DND-41 (cell line): ENCODE measurements at regions not wholly inside any gene's neighbourhood (a gene's known extent, or its start where the extent isn't known, plus 50 kb on each side); places are given as distances from the start of the nearest gene placed in this dataset.
"Not testable (repeated sequence)": the region's sequence is repeated elsewhere in the genome, so short reads cannot be mapped to it uniquely, and the experiment has no call there.

Experiments used
- ATAC-seq: fragments of 200-7000 bp; cut with Tn5 transposase; 3 replicates; pipeline ENCODE4 v1.9.1; 2021; ENCODE audit warnings: low read depth; ENCODE audit not compliant: insufficient read depth
- DNase-seq: peaks from one replicate; pipeline ENCODE4 v3.0.0-alpha.2; 2020
- H2AFZ ChIP-seq: 2 replicates; pipeline ENCODE4 v1.6.0; 2012; ENCODE audit warnings: low read depth, low read length
- H3K27ac ChIP-seq: 2 replicates; pipeline ENCODE4 v1.5.1; 2012; ENCODE audit warnings: low read length, inconsistent platforms
- H3K27me3 ChIP-seq: fragments of 200-600 bp; sonication (generic); 2 replicates; pipeline ENCODE4 v1.6.0; 2012; ENCODE audit warnings: low read length, mild to moderate bottlenecking, inconsistent platforms; ENCODE audit not compliant: insufficient read depth, poor library complexity
- H3K36me3 ChIP-seq: 2 replicates; pipeline ENCODE4 v1.5.1; 2012; ENCODE audit warnings: low read length, inconsistent platforms; ENCODE audit not compliant: insufficient read depth
- H3K4me1 ChIP-seq: 2 replicates; pipeline ENCODE4 v1.5.1; 2012; ENCODE audit warnings: mild to moderate bottlenecking, low read length; ENCODE audit not compliant: insufficient read depth
- H3K4me2 ChIP-seq: 2 replicates; pipeline ENCODE4 v1.6.0; 2012; ENCODE audit warnings: mild to moderate bottlenecking, moderate library complexity, low read length, inconsistent platforms; ENCODE audit not compliant: insufficient read depth
- H3K4me3 ChIP-seq, 2 experiments: fragments of 200-600 bp in 1 of 2; shearing (Covaris generic) in 1 of 2; 2 replicates each; pipeline ENCODE4 v1.5.1; 2012 to 2016; ENCODE audit warnings: inconsistent platforms in 2 of 2, low read length in 2 of 2, mild to moderate bottlenecking in 2 of 2, low read depth in 1 of 2, moderate library complexity in 1 of 2
- H3K79me2 ChIP-seq: 2 replicates; pipeline ENCODE4 v1.6.0; 2012; ENCODE audit warnings: low read length, inconsistent platforms; ENCODE audit not compliant: insufficient read depth
- H3K9ac ChIP-seq: 2 replicates; pipeline ENCODE4 v1.6.0; 2012; ENCODE audit warnings: low read depth, mild to moderate bottlenecking, inconsistent platforms, low read length, moderate library complexity
- H3K9me3 ChIP-seq: 2 replicates; pipeline ENCODE4 v1.5.1; 2012; ENCODE audit warnings: low read length, moderate library complexity, mild to moderate bottlenecking, inconsistent platforms; ENCODE audit not compliant: insufficient read depth, severe bottlenecking
- H4K20me1 ChIP-seq: 2 replicates; pipeline ENCODE4 v1.6.0; 2012; ENCODE audit warnings: low read length; ENCODE audit not compliant: insufficient read depth
- CTCF ChIP-seq: IDR thresholded peaks from 2 replicates; pipeline ENCODE4 v1.5.1; 2012; ENCODE audit warnings: borderline replicate concordance, low read length, moderate library complexity, mild to moderate bottlenecking; ENCODE audit not compliant: poor library complexity, severe bottlenecking; ENCODE audit errors: extremely low read depth
- EZH2 ChIP-seq: IDR thresholded peaks from 3 replicates; pipeline ENCODE4 v1.6.1; 2012; ENCODE audit warnings: borderline replicate concordance, low read depth, mild to moderate bottlenecking, moderate library complexity, low read length, inconsistent platforms; ENCODE audit not compliant: severe bottlenecking

- H3K4me2 ChIP-seq = no peak overlapping the region
- no peak for TF ChIP-seq CTCF
- no peak for TF ChIP-seq EZH2
- ATAC-seq = no peak
These were observed 376.8 kb downstream of the HGF start for GRCh38 chr7:81393018-81393417.

GRCh38 chr7:81385370-81385769 is 384.5 kb downstream of the HGF start:
- no peaks in the 10 kb centered on the region for H3K36me3 ChIP-seq
- H3K27me3 ChIP-seq = no peaks in the 10 kb centered on the region
- ATAC-seq (no peak), DNase-seq (no peak)
- H3K27ac ChIP-seq = no peak overlapping the region
- no peak overlapping the region for H3K4me3 ChIP-seq
- H3K79me2 ChIP-seq = no peaks in the 10 kb centered on the region
- H3K9ac ChIP-seq = no peak overlapping the region
- no peaks in the 10 kb centered on the region for H3K4me1 ChIP-seq
- no peaks in the 10 kb centered on the region for H3K9me3 ChIP-seq
- no peaks in the 10 kb centered on the region for H4K20me1 ChIP-seq
- TF ChIP-seq EZH2 = no peak
- no peak for TF ChIP-seq CTCF
- no peak overlapping the region for H2AFZ ChIP-seq
- no peak overlapping the region for H3K4me2 ChIP-seq

More at GRCh38 chr7:81393018-81393417, 376.8 kb downstream of the HGF start:
- no peak overlapping the region for H2AFZ ChIP-seq
- H3K9me3 ChIP-seq = no peaks in the 10 kb centered on the region
- H3K9ac ChIP-seq = no peak overlapping the region
- H3K79me2 ChIP-seq = no peaks in the 10 kb centered on the region
- no peaks in the 10 kb centered on the region for H3K4me1 ChIP-seq
- no peaks in the 10 kb centered on the region for H3K27me3 ChIP-seq
- no peak for DNase-seq
- no peak overlapping the region for H3K4me3 ChIP-seq
- H3K27ac ChIP-seq = no peak overlapping the region
- H3K36me3 ChIP-seq = no peaks in the 10 kb centered on the region
- H4K20me1 ChIP-seq = no peaks in the 10 kb centered on the region

- no peak for TF ChIP-seq EZH2
- TF ChIP-seq CTCF = no peak
- no peak overlapping the region for H2AFZ ChIP-seq
- H4K20me1 ChIP-seq = no peaks in the 10 kb centered on the region
- H3K9ac ChIP-seq = no peak overlapping the region
- no peak overlapping the region for H3K4me2 ChIP-seq
- H3K79me2 ChIP-seq = no peaks in the 10 kb centered on the region
- no peak for ATAC-seq
- no peaks in the 10 kb centered on the region for H3K4me1 ChIP-seq
- no peak overlapping the region for H3K27ac ChIP-seq
- DNase-seq = no peak
- no peaks in the 10 kb centered on the region for H3K27me3 ChIP-seq
- H3K36me3 ChIP-seq = no peaks in the 10 kb centered on the region
- no peaks in the 10 kb centered on the region for H3K9me3 ChIP-seq
- H3K4me3 ChIP-seq = no peak overlapping the region
These were observed 386.0 kb downstream of the HGF start for GRCh38 chr7:81383846-81384245.

- H4K20me1 ChIP-seq, H3K79me2 ChIP-seq, H2AFZ ChIP-seq, H3K9me3 ChIP-seq, H3K4me3 ChIP-seq, H3K27ac ChIP-seq, DNase-seq, H3K36me3 ChIP-seq, H3K9ac ChIP-seq, H3K4me2 ChIP-seq, H3K4me1 ChIP-seq, H3K27me3 ChIP-seq, ATAC-seq: not testable (repeated sequence)
These were observed 395.2 kb downstream of the HGF start for GRCh38 chr7:81374641-81375040.
